ENCODE measurements at regions not wholly inside any gene's neighbourhood (a gene's known extent, or its start where the extent isn't known, plus 50 kb on each side); places are given as distances from the start of the nearest gene placed in this dataset.

DNA sequence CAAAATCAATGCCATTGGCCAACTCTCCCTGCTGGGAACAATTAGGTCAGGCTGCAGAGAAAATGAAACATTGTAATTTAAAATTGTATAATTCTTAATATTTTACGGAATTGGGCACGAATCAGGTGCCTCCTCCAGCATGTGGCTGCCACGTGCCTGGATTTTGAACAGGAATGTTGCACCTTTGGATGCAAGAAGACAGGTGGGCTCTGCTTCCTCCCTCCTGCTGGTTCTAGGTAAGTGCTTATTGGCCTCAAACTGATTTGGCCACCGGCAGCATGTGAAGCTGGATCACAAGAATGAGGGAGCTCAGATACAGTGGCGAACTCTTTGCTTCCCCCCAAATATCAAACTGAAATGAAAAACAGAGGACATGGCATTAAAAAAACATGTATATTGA is 1559.9 kb upstream of the FLRT2 start:
- no peak for DNase-seq (ENCODE audit: unreplicated experiment)
- POLR2A ChIA-PET = no interaction called here
- TF ChIP-seq, protein P1, sequence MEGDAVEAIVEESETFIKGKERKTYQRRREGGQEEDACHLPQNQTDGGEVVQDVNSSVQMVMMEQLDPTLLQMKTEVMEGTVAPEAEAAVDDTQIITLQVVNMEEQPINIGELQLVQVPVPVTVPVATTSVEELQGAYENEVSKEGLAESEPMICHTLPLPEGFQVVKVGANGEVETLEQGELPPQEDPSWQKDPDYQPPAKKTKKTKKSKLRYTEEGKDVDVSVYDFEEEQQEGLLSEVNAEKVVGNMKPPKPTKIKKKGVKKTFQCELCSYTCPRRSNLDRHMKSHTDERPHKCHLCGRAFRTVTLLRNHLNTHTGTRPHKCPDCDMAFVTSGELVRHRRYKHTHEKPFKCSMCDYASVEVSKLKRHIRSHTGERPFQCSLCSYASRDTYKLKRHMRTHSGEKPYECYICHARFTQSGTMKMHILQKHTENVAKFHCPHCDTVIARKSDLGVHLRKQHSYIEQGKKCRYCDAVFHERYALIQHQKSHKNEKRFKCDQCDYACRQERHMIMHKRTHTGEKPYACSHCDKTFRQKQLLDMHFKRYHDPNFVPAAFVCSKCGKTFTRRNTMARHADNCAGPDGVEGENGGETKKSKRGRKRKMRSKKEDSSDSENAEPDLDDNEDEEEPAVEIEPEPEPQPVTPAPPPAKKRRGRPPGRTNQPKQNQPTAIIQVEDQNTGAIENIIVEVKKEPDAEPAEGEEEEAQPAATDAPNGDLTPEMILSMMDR (IDR thresholded peaks at IDR 0.05; ENCODE audit: unreplicated experiment) = no peak
- H3K4me1 Mint-ChIP-seq (ENCODE audit: insufficient read depth, unreplicated experiment) = no peaks in the 10 kb centered on the region
- no peaks in the 10 kb centered on the region for H3K27me3 Mint-ChIP-seq (ENCODE audit: insufficient read depth, unreplicated experiment)
- peaks cover 6% of the 10 kb centered on the region for H3K9me3 Mint-ChIP-seq (ENCODE audit: unreplicated experiment)
- intact Hi-C loops (cut with micrococcal nuclease) = no loop called here
- BruUV-seq (replicated peaks) = no TSS peak
- H3K36me3 Mint-ChIP-seq (ENCODE audit: insufficient read depth, unreplicated experiment) = no peaks in the 10 kb centered on the region
- H3K4me3 Mint-ChIP-seq (ENCODE audit: unreplicated experiment) = no peak overlapping the region
- H3K27ac Mint-ChIP-seq (ENCODE audit: low read depth, unreplicated experiment) = no peak overlapping the region
- CTCF ChIA-PET = no interaction called here

DNA sequence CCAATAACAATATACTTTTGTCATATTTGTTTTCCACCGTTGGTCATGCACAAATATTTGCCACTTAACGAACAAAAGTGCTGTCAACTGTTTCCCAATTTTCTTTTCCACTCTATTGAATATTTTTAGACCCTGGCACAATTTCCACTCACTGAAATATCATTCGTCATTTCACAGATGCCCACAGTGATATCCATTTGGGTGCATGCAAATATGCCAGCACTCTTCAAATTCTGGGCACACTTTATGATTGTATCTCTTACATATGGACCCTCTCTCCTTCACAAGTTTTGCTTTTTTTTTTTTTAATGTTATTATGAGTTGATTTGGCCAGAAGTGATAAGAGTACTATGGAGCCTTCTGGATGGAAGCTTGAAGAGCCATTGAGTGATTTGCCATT is 1557.3 kb upstream of the FLRT2 start:
- no peaks in the 10 kb centered on the region for H3K4me1 Mint-ChIP-seq (ENCODE audit: insufficient read depth, unreplicated experiment)
- ChIA-PET CTCF (interaction anchor here (1.2 to 1.6 kb wide), 2 partner anchors 9 to 15 kb away, joined by 3 to 4 read pairs; no protein-coding TSS in a partner anchor), POLR2A (no interaction called here)
- no peaks in the 10 kb centered on the region for H3K27me3 Mint-ChIP-seq (ENCODE audit: insufficient read depth, unreplicated experiment)
- BruUV-seq (replicated peaks) = no TSS peak
- intact Hi-C loops (cut with micrococcal nuclease) = no loop called here
- no peak overlapping the region for H3K27ac Mint-ChIP-seq (ENCODE audit: low read depth, unreplicated experiment)
- H3K9me3 Mint-ChIP-seq (ENCODE audit: unreplicated experiment) = peaks cover 6% of the 10 kb centered on the region
- TF ChIP-seq, protein P1 (IDR thresholded peaks at IDR 0.05; ENCODE audit: unreplicated experiment) = no peak
- no peak overlapping the region for H3K4me3 Mint-ChIP-seq (ENCODE audit: unreplicated experiment)
- no peaks in the 10 kb centered on the region for H3K36me3 Mint-ChIP-seq (ENCODE audit: insufficient read depth, unreplicated experiment)
- DNase-seq (ENCODE audit: unreplicated experiment) = no peak

DNA sequence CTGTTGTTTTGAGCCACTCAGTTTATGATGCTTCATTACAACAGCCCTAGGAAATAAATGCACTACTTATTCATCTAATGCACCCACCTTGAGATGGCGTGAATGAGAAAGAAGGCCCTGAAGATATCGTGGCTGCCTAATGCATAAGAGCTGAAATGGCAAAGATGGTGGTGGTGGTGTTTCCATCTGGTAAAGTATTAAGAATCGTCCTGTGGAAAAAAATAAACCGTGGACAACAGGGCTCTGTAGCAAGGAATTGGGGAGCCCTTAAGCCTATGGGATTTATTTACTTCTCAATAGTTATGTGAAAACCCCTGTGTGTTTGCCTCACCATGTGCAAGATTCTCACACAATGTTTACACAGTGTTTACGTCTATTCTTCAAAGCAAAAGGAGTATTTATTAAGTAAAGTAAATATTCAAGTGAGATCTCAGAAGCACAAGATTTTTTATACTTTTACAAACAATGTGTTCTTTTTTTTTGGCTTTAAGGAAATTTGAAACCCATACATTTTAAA is 1555.2 kb upstream of the FLRT2 start:
- DNase-seq (ENCODE audit: unreplicated experiment) = no peak
- CTCF ChIA-PET = interaction anchor here (0.5 kb wide), 1 partner anchor 104 kb away, joined by 3 read pairs; no protein-coding TSS in a partner anchor

DNA sequence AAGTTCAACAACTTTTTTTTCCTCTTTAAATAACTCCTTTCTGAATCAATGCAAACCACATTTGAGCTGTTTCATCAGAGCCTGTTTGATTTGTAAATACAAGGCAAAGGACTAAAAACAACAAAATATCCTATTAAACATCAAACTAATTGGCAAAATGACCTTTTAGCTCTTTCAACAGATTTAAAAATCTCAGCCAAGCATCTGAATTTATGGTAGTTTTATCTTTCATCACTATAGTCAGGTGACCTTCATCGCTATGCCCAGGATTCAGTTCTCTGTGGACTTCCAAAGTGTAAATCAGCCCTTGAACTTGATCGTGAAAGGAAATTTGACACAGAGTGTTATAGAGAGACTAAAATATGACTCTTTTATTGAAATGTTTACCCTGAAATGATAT is 1554.5 kb upstream of the FLRT2 start:
- no peaks in the 10 kb centered on the region for H3K4me1 Mint-ChIP-seq (ENCODE audit: insufficient read depth, unreplicated experiment)
- no peak for DNase-seq (ENCODE audit: unreplicated experiment)
- intact Hi-C loops (cut with micrococcal nuclease) = no loop called here
- ChIA-PET POLR2A (no interaction called here), CTCF (interaction anchor here (0.7 kb wide), 1 partner anchor 12 kb away, joined by 3 read pairs; no protein-coding TSS in a partner anchor)
- no peaks in the 10 kb centered on the region for H3K36me3 Mint-ChIP-seq (ENCODE audit: insufficient read depth, unreplicated experiment)
- H3K9me3 Mint-ChIP-seq (ENCODE audit: unreplicated experiment) = peaks cover 6% of the 10 kb centered on the region
- no peak overlapping the region for H3K27ac Mint-ChIP-seq (ENCODE audit: low read depth, unreplicated experiment)
- TF ChIP-seq, protein P1 (IDR thresholded peaks at IDR 0.05; ENCODE audit: unreplicated experiment) = no peak
- H3K4me3 Mint-ChIP-seq (ENCODE audit: unreplicated experiment) = no peak overlapping the region
- no peaks in the 10 kb centered on the region for H3K27me3 Mint-ChIP-seq (ENCODE audit: insufficient read depth, unreplicated experiment)
- BruUV-seq (replicated peaks) = no TSS peak

More for the DNA sequence above, 1555.2 kb upstream of the FLRT2 start:
- intact Hi-C loops (cut with micrococcal nuclease) = no loop called here
- POLR2A ChIA-PET = no interaction called here
- Mint-ChIP-seq H3K27ac (ENCODE audit: low read depth, unreplicated experiment) (no peak overlapping the region), H3K4me3 (ENCODE audit: unreplicated experiment) (no peak overlapping the region), H3K9me3 (ENCODE audit: unreplicated experiment) (peaks cover 6% of the 10 kb centered on the region), H3K4me1 (ENCODE audit: insufficient read depth, unreplicated experiment) (no peaks in the 10 kb centered on the region), H3K27me3 (ENCODE audit: insufficient read depth, unreplicated experiment) (no peaks in the 10 kb centered on the region), H3K36me3 (ENCODE audit: insufficient read depth, unreplicated experiment) (no peaks in the 10 kb centered on the region)
- BruUV-seq (replicated peaks) = no TSS peak
- TF ChIP-seq, protein P1 (IDR thresholded peaks at IDR 0.05; ENCODE audit: unreplicated experiment) = no peak
